ENCODE measurements at regions not wholly inside any gene's neighbourhood (a gene's known extent, or its start where the extent isn't known, plus 50 kb on each side); places are given as distances from the start of the nearest gene placed in this dataset.

DNA sequence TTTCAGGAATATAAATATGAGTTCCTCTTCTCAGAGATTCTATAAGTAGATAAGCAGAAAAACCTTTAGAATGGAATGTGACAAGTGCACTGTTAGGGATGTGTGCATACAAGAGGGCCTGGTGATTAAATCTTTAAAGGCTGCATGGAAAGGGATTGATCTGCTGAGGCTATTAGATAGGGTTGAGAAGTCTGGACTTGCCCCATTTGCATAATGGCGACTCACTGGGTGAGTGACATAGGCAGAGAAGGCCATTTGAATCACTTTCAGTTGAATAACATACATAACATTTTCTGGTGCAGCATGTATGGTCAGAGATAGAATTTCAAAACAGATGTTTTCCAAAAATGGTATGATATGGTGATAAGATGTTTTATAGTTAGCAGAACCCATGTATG lies 156.9 kb downstream of the ZNF621 start:
- TF ChIP-seq EZH2 (IDR thresholded peaks at IDR 0.05; ENCODE audit: insufficient read depth, poor library complexity, severe bottlenecking) (no peak), EZH2phosphoT487 (IDR thresholded peaks at IDR 0.05; ENCODE audit: insufficient read depth, low read depth) (no peak)
